SK-MEL-5 (cell line): ENCODE measurements at regions not wholly inside any gene's neighbourhood (a gene's known extent, or its start where the extent isn't known, plus 50 kb on each side); places are given as distances from the start of the nearest gene placed in this dataset.

Experiments
- DNase-seq: peaks from one replicate; pipeline ENCODE4 v3.0.0-alpha.2; 2016; ENCODE audit warnings: low read depth, low spot score
- in situ Hi-C: cut with HindIII; loops from 2 replicates; pipeline ENCODE4 v1.10.0; 2016; ENCODE audit warnings: low sequenced_read_pairs, high pct_unique_total_duplicates, low pct_unique_long_range_greater_than_20kb

DNA sequence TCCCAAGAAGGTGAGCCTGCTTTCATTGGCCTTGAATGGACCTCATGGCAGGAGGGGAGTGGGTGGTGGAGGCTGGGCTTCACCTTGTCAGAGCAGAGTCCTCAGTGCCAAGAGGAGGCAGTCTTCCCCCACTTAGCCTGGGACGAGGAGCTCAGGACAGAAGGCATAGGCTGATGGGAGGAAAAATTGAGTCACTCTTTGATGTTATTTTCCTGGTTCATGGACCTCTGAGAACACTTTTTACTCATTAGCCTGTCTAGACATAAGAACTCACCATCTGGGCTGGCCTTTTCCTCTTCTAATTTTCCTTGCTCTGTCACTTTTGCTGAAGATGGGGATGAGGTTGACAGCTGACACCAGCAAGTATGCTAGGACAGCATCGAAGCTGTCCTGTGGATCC lies 225.7 kb upstream of the TNP1 start:
- in situ Hi-C loops, result no loop called here
- DNase-seq, result no peak

GRCh38 chr2:217081799-217082198 lies 221.9 kb upstream of the TNP1 start:
- in situ Hi-C loops, result no loop called here
- DNase-seq, result no peak

DNA sequence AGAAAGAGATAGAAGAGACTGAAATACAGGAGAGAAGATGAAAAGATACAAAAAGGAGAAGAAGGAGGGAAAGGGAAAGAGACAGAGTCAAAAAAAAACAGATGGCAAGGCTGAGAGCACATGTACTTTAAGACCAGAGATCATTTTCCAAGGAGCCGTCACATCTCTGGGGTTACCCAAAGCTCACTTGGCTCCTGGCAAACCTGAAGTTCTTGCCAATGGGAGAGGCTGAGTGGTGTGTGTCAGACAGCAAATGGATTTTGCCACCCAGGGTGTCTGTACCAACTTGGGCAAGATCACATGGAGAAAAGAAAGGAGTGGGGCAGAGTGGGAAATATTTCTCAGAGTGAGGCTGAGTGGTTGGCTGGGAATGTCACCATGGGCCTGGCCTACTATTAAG lies 219.3 kb upstream of the TNP1 start:
- no peak for DNase-seq
- in situ Hi-C loops, result no loop called here

GRCh38 chr2:217077831-217078407 lies 218.1 kb upstream of the TNP1 start:
- in situ Hi-C loops, result no loop called here
- DNase-seq, result no peak

- no peak for DNase-seq
- in situ Hi-C loops, result no loop called here
Measured at GRCh38 chr2:217076657-217077232, 216.9 kb upstream of the TNP1 start.

GRCh38 chr2:217076058-217076435 lies 216.2 kb upstream of the TNP1 start:
- DNase-seq, result no peak
- in situ Hi-C loops, result no loop called here

- DNase-seq, result no peak
- in situ Hi-C loops, result no loop called here
Measured at GRCh38 chr2:217075268-217076057, 215.6 kb upstream of the TNP1 start.

- in situ Hi-C loops, result no loop called here
- DNase-seq, result no peak
Measured at GRCh38 chr2:217074576-217075255, 214.9 kb upstream of the TNP1 start.

- no peak for DNase-seq
- in situ Hi-C loops, result no loop called here
Measured at GRCh38 chr2:217071416-217071815, 211.6 kb upstream of the TNP1 start.

DNA sequence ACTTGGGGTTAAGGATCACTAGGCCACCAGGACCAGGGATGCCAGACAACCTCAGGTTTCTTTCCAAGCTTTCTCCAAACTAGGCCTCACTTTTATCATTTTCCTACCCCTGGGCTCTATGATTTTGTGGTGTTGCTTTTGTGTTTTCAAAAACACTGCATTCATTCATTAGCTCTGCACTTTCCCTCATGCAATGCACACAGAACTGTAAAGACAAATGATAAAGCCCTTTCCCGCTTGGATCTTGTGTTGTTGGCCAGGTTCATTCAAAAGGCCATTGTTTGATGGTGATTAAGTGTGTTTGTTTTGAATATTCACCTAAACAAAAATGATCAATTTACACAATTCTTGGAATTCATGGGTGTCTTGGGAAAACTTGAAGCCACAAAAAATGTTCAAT lies 210.7 kb upstream of the TNP1 start:
- DNase-seq, result peak; percentile 54

DNA sequence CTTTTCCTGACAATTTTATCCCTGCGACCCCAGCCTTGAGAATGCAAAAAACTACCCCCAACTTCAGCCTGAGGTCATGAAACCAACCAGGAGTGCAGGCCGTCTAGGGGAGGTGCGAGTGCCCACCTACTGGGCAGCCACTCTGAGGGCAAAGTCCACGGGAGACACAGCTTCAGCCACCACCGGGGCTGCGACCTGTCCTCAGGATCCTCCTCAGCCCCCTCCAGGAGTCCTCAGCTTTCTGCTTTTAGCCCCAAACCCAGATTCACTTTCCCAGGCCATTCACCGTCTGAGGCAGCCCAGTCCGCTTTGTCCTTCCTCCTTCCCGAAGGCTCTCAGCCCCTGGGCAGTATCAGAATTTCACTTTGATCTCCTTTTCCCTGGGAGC lies 210.2 kb upstream of the TNP1 start:
- in situ Hi-C loops, result no loop called here
- no peak for DNase-seq

More for the DNA sequence above, 210.7 kb upstream of the TNP1 start:
- in situ Hi-C loops, result no loop called here

- no peak for DNase-seq
- in situ Hi-C loops, result no loop called here
Measured at GRCh38 chr2:217069263-217070042, 209.6 kb upstream of the TNP1 start.

DNA sequence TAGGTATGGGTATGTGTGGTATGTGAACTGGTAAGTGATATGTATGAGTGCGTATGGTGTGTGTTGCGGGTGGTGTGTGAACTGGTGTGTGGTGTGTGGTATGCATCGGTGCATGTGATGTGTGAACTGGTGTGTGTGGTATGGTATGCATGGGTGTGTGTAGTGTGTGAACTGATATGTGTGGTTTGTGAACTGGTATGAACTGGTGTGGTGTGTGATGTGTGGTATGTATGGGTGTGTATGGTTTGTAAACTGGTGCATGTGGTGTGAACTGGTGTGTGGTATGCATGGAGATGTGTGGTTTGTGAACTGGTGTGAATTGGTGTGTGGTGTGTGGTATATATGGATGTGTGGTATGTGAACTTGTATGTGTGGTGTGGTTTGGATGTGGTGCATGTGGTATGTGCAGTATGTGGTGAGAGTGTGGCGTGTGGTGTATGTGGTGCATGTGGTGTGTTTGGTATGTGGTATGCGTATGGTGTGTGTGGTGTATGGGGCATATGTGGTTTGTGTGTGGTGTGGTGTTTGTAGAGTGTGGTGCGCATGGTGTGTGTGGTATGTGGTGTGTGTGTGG lies 208.9 kb upstream of the TNP1 start:
- in situ Hi-C loops, result no loop called here
- DNase-seq, result no peak

GRCh38 chr2:217067787-217068186 lies 207.9 kb upstream of the TNP1 start:
- in situ Hi-C loops, result no loop called here
- no peak for DNase-seq

GRCh38 chr2:217066510-217067270 lies 206.8 kb upstream of the TNP1 start:
- no peak for DNase-seq
- in situ Hi-C loops, result no loop called here

DNA sequence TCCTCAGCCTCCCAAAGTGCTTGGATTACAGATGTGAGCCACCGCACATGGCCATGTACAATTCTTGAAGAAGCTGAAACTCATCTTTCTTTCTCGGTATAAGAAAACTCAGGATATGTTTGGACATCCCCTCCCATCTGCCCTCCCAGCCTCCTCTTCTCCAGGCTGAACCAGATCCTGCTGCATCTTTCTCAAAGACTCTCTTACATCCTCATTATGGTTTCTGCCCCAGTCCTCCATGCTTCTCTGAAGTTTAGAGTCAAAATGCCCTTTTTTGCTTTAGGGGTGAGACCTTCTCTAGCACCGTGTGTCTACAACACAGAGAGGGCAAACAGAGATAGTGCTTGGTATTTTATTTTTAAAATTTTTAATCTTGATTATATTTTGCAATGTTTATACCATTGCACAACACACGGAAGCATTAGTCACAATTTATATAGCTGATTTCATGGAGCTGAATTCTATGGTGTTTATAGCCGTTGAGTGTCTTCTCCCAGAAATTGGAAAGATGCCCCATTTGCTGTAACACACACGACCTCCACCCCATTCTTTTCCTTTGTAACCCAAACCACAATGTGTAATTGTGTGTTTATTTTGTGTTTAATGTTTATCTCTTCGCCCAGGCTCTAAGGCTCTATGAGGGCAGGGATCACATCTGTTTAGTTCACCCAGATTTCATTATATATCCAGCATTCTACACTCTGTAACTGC lies 206.0 kb upstream of the TNP1 start:
- in situ Hi-C loops, result no loop called here

DNA sequence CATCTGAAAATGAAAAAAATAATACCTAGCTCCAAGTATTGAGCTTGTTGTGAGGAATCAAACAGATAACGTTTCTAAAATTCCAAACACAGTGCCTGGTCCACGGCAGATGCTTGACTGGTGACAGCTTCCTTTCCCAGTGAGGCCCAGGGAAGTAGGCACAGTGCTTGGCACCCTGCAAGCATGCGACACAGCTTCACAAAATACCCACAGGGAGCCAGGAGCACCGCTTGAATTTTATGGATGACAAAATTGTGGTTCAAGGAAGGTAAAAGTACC lies 205.1 kb upstream of the TNP1 start:
- DNase-seq, result no peak
- in situ Hi-C loops, result no loop called here

More for the DNA sequence above, 206.0 kb upstream of the TNP1 start:
- no peak for DNase-seq
